ENCODE measurements at regions not wholly inside any gene's neighbourhood (a gene's known extent, or its start where the extent isn't known, plus 50 kb on each side); places are given as distances from the start of the nearest gene placed in this dataset.

GRCh38 chr2:217478831-217479455, 523.9 kb downstream of the TNS1 start:
- TF ChIP-seq, protein P1, sequence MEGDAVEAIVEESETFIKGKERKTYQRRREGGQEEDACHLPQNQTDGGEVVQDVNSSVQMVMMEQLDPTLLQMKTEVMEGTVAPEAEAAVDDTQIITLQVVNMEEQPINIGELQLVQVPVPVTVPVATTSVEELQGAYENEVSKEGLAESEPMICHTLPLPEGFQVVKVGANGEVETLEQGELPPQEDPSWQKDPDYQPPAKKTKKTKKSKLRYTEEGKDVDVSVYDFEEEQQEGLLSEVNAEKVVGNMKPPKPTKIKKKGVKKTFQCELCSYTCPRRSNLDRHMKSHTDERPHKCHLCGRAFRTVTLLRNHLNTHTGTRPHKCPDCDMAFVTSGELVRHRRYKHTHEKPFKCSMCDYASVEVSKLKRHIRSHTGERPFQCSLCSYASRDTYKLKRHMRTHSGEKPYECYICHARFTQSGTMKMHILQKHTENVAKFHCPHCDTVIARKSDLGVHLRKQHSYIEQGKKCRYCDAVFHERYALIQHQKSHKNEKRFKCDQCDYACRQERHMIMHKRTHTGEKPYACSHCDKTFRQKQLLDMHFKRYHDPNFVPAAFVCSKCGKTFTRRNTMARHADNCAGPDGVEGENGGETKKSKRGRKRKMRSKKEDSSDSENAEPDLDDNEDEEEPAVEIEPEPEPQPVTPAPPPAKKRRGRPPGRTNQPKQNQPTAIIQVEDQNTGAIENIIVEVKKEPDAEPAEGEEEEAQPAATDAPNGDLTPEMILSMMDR (IDR thresholded peaks at IDR 0.05), result no peak
- no peak for TF ChIP-seq POLR2AphosphoS5 (IDR thresholded peaks at IDR 0.05; ENCODE audit: low read depth, low read length)
- TF ChIP-seq, protein P2, sequence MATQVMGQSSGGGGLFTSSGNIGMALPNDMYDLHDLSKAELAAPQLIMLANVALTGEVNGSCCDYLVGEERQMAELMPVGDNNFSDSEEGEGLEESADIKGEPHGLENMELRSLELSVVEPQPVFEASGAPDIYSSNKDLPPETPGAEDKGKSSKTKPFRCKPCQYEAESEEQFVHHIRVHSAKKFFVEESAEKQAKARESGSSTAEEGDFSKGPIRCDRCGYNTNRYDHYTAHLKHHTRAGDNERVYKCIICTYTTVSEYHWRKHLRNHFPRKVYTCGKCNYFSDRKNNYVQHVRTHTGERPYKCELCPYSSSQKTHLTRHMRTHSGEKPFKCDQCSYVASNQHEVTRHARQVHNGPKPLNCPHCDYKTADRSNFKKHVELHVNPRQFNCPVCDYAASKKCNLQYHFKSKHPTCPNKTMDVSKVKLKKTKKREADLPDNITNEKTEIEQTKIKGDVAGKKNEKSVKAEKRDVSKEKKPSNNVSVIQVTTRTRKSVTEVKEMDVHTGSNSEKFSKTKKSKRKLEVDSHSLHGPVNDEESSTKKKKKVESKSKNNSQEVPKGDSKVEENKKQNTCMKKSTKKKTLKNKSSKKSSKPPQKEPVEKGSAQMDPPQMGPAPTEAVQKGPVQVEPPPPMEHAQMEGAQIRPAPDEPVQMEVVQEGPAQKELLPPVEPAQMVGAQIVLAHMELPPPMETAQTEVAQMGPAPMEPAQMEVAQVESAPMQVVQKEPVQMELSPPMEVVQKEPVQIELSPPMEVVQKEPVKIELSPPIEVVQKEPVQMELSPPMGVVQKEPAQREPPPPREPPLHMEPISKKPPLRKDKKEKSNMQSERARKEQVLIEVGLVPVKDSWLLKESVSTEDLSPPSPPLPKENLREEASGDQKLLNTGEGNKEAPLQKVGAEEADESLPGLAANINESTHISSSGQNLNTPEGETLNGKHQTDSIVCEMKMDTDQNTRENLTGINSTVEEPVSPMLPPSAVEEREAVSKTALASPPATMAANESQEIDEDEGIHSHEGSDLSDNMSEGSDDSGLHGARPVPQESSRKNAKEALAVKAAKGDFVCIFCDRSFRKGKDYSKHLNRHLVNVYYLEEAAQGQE (IDR thresholded peaks at IDR 0.05; ENCODE audit: insufficient read depth in 1 of 2, low read depth in 2 of 2, low read length in 1 of 2), result no peak
- TF ChIP-seq SIN3A (IDR thresholded peaks at IDR 0.05; ENCODE audit: borderline replicate concordance, insufficient read depth, low read depth, low read length), result no peak

All from Panc1 (cell line).